ENCODE measurements at regions not wholly inside any gene's neighbourhood (a gene's known extent, or its start where the extent isn't known, plus 50 kb on each side); places are given as distances from the start of the nearest gene placed in this dataset.

DNA sequence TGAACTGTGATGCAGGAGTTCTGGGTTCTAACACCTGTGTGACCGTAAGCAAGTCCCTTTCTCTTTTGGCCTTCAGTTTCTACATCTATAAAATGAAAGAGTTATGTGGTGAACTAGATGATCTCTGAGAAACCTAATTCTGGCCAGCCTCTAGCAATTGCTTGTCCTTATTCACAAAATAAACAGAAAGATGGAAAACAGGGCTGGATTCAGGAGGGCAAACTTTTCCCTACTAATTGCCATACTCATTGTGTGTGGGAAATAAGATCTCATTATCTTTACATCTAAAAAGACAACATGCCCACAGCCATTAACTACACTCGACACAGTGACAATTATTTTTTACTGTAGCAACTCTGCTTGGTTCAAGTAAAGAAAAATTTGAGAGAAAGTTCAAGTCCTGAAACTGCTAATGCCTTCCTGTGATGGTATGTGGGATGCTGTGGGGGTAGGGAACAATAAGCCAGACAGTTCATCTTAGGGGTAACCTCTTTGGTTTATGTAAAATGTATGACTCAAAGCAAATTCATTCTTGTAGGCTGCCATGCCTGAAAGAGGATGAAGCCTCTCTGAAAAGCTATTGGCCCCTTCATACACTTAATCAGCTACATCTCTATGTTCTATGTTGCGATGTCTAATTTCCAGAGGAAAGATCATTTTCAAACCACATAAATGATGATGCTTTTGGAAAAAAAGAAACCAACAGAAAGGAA, 177.6 kb upstream of the BCL6 start:
- Histone ChIP-seq H3K36me3 (no peaks in the 10 kb centered on the region), H3K27ac (no peak overlapping the region), H3K4me3 (no peak overlapping the region), H3K9me3 (no peaks in the 10 kb centered on the region), H3K27me3 (no peaks in the 10 kb centered on the region), H3K4me1 (ENCODE audit: insufficient read depth) (peaks cover 5% of the 10 kb centered on the region)
- intact Hi-C loops (cut with DNase I) = no loop called here
- WGBS, 3 donors = 91 to 96% (median 94%) methylated on average over 3 of the region's 3 CpGs
- TF ChIP-seq, protein P1, sequence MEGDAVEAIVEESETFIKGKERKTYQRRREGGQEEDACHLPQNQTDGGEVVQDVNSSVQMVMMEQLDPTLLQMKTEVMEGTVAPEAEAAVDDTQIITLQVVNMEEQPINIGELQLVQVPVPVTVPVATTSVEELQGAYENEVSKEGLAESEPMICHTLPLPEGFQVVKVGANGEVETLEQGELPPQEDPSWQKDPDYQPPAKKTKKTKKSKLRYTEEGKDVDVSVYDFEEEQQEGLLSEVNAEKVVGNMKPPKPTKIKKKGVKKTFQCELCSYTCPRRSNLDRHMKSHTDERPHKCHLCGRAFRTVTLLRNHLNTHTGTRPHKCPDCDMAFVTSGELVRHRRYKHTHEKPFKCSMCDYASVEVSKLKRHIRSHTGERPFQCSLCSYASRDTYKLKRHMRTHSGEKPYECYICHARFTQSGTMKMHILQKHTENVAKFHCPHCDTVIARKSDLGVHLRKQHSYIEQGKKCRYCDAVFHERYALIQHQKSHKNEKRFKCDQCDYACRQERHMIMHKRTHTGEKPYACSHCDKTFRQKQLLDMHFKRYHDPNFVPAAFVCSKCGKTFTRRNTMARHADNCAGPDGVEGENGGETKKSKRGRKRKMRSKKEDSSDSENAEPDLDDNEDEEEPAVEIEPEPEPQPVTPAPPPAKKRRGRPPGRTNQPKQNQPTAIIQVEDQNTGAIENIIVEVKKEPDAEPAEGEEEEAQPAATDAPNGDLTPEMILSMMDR (IDR thresholded peaks at IDR 0.05) = no peak
- no peak for TF ChIP-seq EP300 (IDR thresholded peaks at IDR 0.05)
- TF ChIP-seq POLR2A (IDR thresholded peaks at IDR 0.05) = no peak
- no peak for DNase-seq

DNA sequence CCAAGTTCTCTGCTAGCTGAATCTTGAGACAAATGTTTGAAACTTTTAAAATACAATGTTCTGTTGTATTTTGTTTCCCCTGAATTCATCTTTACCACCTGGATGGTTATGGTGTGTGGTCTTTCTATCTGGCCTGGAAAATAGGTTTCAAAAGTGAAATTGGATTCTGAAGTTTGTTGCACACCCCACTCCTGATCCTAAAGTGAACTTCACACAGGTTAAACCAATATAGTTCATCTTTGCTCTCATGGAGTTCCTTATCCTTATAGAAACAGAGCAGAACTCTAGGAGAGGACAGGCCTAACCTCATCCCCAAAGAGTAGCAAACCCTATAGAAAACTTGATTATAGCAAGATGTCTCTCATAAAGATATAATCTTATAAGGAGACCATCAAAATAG, 179.4 kb upstream of the BCL6 start:
- H3K4me1 ChIP-seq (ENCODE audit: insufficient read depth) = peaks cover 5% of the 10 kb centered on the region
- no peak overlapping the region for H3K4me3 ChIP-seq
- H3K9me3 ChIP-seq = no peaks in the 10 kb centered on the region
- TF ChIP-seq, protein P1 (IDR thresholded peaks at IDR 0.05) = no peak
- no peak for TF ChIP-seq POLR2A (IDR thresholded peaks at IDR 0.05)
- no peak for TF ChIP-seq EP300 (IDR thresholded peaks at IDR 0.05)
- intact Hi-C loops (cut with DNase I) = no loop called here
- H3K27ac ChIP-seq = no peak overlapping the region
- H3K36me3 ChIP-seq = no peaks in the 10 kb centered on the region
- no peak for DNase-seq
- no peaks in the 10 kb centered on the region for H3K27me3 ChIP-seq

DNA sequence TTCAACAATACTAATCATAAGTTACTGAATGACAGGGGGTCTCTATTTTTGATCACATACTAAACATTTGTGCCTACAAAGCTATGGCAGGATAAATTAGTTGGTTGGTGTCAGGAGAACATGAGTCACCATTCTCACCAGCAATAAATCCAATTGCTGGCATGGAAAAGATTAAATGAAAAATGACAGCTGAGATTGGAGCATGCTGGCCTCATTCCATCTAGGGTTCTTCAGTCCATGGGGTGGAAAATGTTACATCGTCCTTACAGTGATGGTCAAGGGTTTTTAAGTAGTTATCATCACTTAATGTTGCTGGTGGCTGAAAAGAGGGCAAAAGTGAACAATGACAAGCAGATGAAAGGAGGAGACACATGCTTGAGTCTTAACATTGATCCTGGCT, 180.1 kb upstream of the BCL6 start:
- H3K27me3 ChIP-seq = no peaks in the 10 kb centered on the region
- H3K4me1 ChIP-seq (ENCODE audit: insufficient read depth) = peaks cover 5% of the 10 kb centered on the region
- TF ChIP-seq POLR2A (IDR thresholded peaks at IDR 0.05) (no peak), EP300 (IDR thresholded peaks at IDR 0.05) (no peak)
- TF ChIP-seq, protein P1 (IDR thresholded peaks at IDR 0.05) = no peak
- intact Hi-C loops (cut with DNase I) = no loop called here
- WGBS, 3 donors = 73 to 84% (median 78%) methylated on average over 1 of the region's 1 CpG
- no peak for DNase-seq
- H3K4me3 ChIP-seq = no peak overlapping the region
- no peak overlapping the region for H3K27ac ChIP-seq
- H3K9me3 ChIP-seq = no peaks in the 10 kb centered on the region
- no peaks in the 10 kb centered on the region for H3K36me3 ChIP-seq

DNA sequence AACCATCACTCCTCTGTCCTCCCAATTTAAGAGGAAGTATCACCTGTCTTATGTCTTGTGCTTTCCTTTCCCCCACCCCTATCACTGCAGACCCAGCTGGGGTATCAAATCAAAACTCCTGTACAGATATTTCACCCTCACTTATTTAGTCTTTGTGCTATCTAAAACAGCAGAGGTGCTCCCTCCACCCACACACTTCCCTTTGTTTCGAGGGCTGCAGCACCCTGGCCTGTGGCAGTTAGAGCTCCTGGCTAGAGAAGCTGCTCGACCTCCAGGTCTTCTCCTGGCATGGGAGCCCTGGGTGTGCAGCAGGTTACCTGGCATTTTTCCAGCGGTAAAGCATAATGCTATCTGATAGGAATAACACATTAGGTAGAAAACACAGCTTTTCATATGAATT, 181.4 kb upstream of the BCL6 start:
- no peaks in the 10 kb centered on the region for H3K9me3 ChIP-seq
- H3K36me3 ChIP-seq = no peaks in the 10 kb centered on the region
- no peaks in the 10 kb centered on the region for H3K27me3 ChIP-seq
- intact Hi-C loops (cut with DNase I) = no loop called here
- no peak for TF ChIP-seq EP300 (IDR thresholded peaks at IDR 0.05)
- TF ChIP-seq POLR2A (IDR thresholded peaks at IDR 0.05) = no peak
- TF ChIP-seq, protein P1 (IDR thresholded peaks at IDR 0.05) = no peak
- DNase-seq = no peak
- no peak overlapping the region for H3K27ac ChIP-seq
- peaks cover under 1% of the 10 kb centered on the region for H3K4me1 ChIP-seq (ENCODE audit: insufficient read depth)
- H3K4me3 ChIP-seq = no peak overlapping the region
- WGBS, 3 donors = 79 to 82% (median 80%) methylated on average over 3 of the region's 3 CpGs
